Activated CD8-positive, alpha-beta T cell treated with anti-CD3 and anti-CD28 coated beads for 36 hours (primary cell): ENCODE measurements at regions not wholly inside any gene's neighbourhood (a gene's known extent, or its start where the extent isn't known, plus 50 kb on each side); places are given as distances from the start of the nearest gene placed in this dataset.

Experiments
- ATAC-seq: fragments of 200-7000 bp; cut with Tn5 transposase; one replicate; pipeline ENCODE4 v1.10.0; 2021; ENCODE audit warnings: mild to moderate bottlenecking, moderate library complexity
- CTCF ChIA-PET: fragments of 350-600 bp; sonication (Branson Sonifier 250); formaldehyde crosslinking; loops from one replicate; lab custom pipeline; 2021; ENCODE audit warnings: antibody characterized with exemption; lab: Charles Lee
- POLR2A ChIA-PET: fragments of 350-600 bp; sonication (Branson Sonifier 250); formaldehyde crosslinking; loops from one replicate; lab custom pipeline; 2021; ENCODE audit warnings: antibody characterized with exemption; lab: Charles Lee
- DNase-seq: peaks from one replicate; pipeline ENCODE4 v3.0.0-alpha.2; 2020
- H3K27ac Mint-ChIP-seq: one replicate; pipeline ENCODE4 v1.8.0; 2021; ENCODE audit warnings: mild to moderate bottlenecking, mixed read lengths
- H3K27me3 Mint-ChIP-seq: one replicate; pipeline ENCODE4 v1.8.0; 2021; ENCODE audit warnings: mixed read lengths
- H3K36me3 Mint-ChIP-seq: one replicate; pipeline ENCODE4 v1.8.0; 2021; ENCODE audit warnings: low read depth, mixed read lengths
- H3K4me1 Mint-ChIP-seq: one replicate; pipeline ENCODE4 v1.8.0; 2021; ENCODE audit warnings: low read depth, mixed read lengths
- H3K4me3 Mint-ChIP-seq: one replicate; pipeline ENCODE4 v1.8.0; 2021; ENCODE audit warnings: mild to moderate bottlenecking, moderate library complexity, mixed read lengths
- H3K9me3 Mint-ChIP-seq: one replicate; pipeline ENCODE4 v1.8.0; 2021; ENCODE audit warnings: mixed read lengths
- CTCF ChIP-seq: fragments of 200-600 bp; IDR thresholded peaks from one replicate; pipeline ENCODE4 v1.8.0; 2022; ENCODE audit warnings: antibody characterized with exemption, mild to moderate bottlenecking
- intact Hi-C: fragments of 100-400 bp; cut with micrococcal nuclease; formaldehyde crosslinking; loops from one replicate; pipeline ENCODE4 v1.10.0; 2022

- no peak for ATAC-seq
- H3K27me3 Mint-ChIP-seq: peaks cover 4% of the 10 kb centered on the region
- no peak for DNase-seq
- no peak overlapping the region for H3K27ac Mint-ChIP-seq
- POLR2A ChIA-PET: no interaction called here
- no peak for TF ChIP-seq CTCF
- no peaks in the 10 kb centered on the region for H3K9me3 Mint-ChIP-seq
- no peaks in the 10 kb centered on the region for H3K36me3 Mint-ChIP-seq
- H3K4me3 Mint-ChIP-seq: no peak overlapping the region
- peaks cover 3% of the 10 kb centered on the region for H3K4me1 Mint-ChIP-seq
- CTCF ChIA-PET: interaction anchor here (1.1 kb wide), 1 partner anchor 11 kb away, joined by 3 read pairs; no protein-coding TSS in a partner anchor
- intact Hi-C loops: loop anchor here (5.0 kb wide), 1 partner anchor 51 kb away; no protein-coding TSS in a partner anchor
Observed at GRCh38 chr13:30816736-30817135, 81.4 kb downstream of the ALOX5AP start.

- Mint-ChIP-seq H3K27ac (no peak overlapping the region), H3K36me3 (no peaks in the 10 kb centered on the region), H3K27me3 (peaks cover 4% of the 10 kb centered on the region), H3K4me3 (no peak overlapping the region), H3K4me1 (peaks cover 3% of the 10 kb centered on the region), H3K9me3 (no peaks in the 10 kb centered on the region)
- no peak for DNase-seq
- intact Hi-C loops: loop anchor here (5.0 kb wide), 1 partner anchor 49 kb away; no protein-coding TSS in a partner anchor
- ChIA-PET POLR2A (no interaction called here), CTCF (no interaction called here)
- ATAC-seq: no peak
- no peak for TF ChIP-seq CTCF
Observed at GRCh38 chr13:30818323-30818960, 83.1 kb downstream of the ALOX5AP start.

GRCh38 chr13:30819136-30819888 lies 84.0 kb downstream of the ALOX5AP start:
- POLR2A ChIA-PET: interaction anchor here (0.6 to 0.9 kb wide), 2 partner anchors 405 to 895 kb away, joined by 3 read pairs; no protein-coding TSS in a partner anchor
- H3K36me3 Mint-ChIP-seq: no peaks in the 10 kb centered on the region
- TF ChIP-seq CTCF: no peak
- peaks cover 4% of the 10 kb centered on the region for H3K27me3 Mint-ChIP-seq
- ATAC-seq (no peak), DNase-seq (no peak)
- intact Hi-C loops: loop anchor here (5.0 kb wide), 1 partner anchor 48 kb away; no protein-coding TSS in a partner anchor
- peaks cover 3% of the 10 kb centered on the region for H3K4me1 Mint-ChIP-seq
- no peak overlapping the region for H3K4me3 Mint-ChIP-seq
- CTCF ChIA-PET: no interaction called here
- H3K9me3 Mint-ChIP-seq: no peaks in the 10 kb centered on the region
- H3K27ac Mint-ChIP-seq: no peak overlapping the region

- intact Hi-C loops: no loop called here
- H3K27me3 Mint-ChIP-seq: peaks cover 10% of the 10 kb centered on the region
- H3K27ac Mint-ChIP-seq: no peak overlapping the region
- DNase-seq (no peak), ATAC-seq (no peak)
- ChIA-PET POLR2A (no interaction called here), CTCF (no interaction called here)
- no peaks in the 10 kb centered on the region for H3K9me3 Mint-ChIP-seq
- peaks cover 3% of the 10 kb centered on the region for H3K4me1 Mint-ChIP-seq
- no peaks in the 10 kb centered on the region for H3K36me3 Mint-ChIP-seq
- H3K4me3 Mint-ChIP-seq: no peak overlapping the region
- no peak for TF ChIP-seq CTCF
Observed at GRCh38 chr13:30821421-30821820, 84.7 kb upstream of the MEDAG start.

- Mint-ChIP-seq H3K9me3 (no peaks in the 10 kb centered on the region), H3K36me3 (no peaks in the 10 kb centered on the region), H3K27me3 (peaks cover 7% of the 10 kb centered on the region), H3K4me1 (no peaks in the 10 kb centered on the region), H3K27ac (no peak overlapping the region), H3K4me3 (no peak overlapping the region)
- CTCF ChIA-PET: no interaction called here
- DNase-seq (no peak), ATAC-seq (no peak)
- POLR2A ChIA-PET: no interaction called here
- no peak for TF ChIP-seq CTCF
- intact Hi-C loops: no loop called here
Observed at GRCh38 chr13:30824651-30825050, 81.4 kb upstream of the MEDAG start.
